HK-2 (cell line): ENCODE measurements at regions not wholly inside any gene's neighbourhood (a gene's known extent, or its start where the extent isn't known, plus 50 kb on each side); places are given as distances from the start of the nearest gene placed in this dataset.

ENCODE experiments used
- DNase-seq: peaks from one replicate; pipeline ENCODE4 v3.0.0-alpha.2; 2018; ENCODE audit not compliant: unreplicated experiment

GRCh38 chr7:1321411-1322239 is 89.0 kb downstream of the UNCX start:
- no peak for DNase-seq

- DNase-seq, result no peak
Observed at GRCh38 chr7:1322240-1323110, 89.8 kb downstream of the UNCX start.

GRCh38 chr7:1323178-1324027 is 90.7 kb downstream of the UNCX start:
- no peak for DNase-seq

- DNase-seq, result no peak
Observed at GRCh38 chr7:1324028-1324900, 91.6 kb downstream of the UNCX start.

GRCh38 chr7:1325246-1325645 is 92.6 kb downstream of the UNCX start:
- DNase-seq, result no peak

- no peak for DNase-seq
Observed at GRCh38 chr7:1325646-1326510, 93.2 kb downstream of the UNCX start.

GRCh38 chr7:1326511-1326785 is 93.8 kb downstream of the UNCX start:
- no peak for DNase-seq

- DNase-seq, result no peak
Observed at GRCh38 chr7:1329261-1329660, 96.6 kb downstream of the UNCX start.

- no peak for DNase-seq
Observed at GRCh38 chr7:1329966-1330800, 97.5 kb downstream of the UNCX start.

- DNase-seq, result no peak
Observed at GRCh38 chr7:1330801-1331425, 98.2 kb downstream of the UNCX start.

- no peak for DNase-seq
Observed at GRCh38 chr7:1331561-1332467, 99.1 kb downstream of the UNCX start.

GRCh38 chr7:1336509-1336908 is 103.8 kb downstream of the UNCX start:
- no peak for DNase-seq

GRCh38 chr7:1339611-1340010 is 106.9 kb downstream of the UNCX start:
- no peak for DNase-seq

GRCh38 chr7:1340031-1340430 is 107.4 kb downstream of the UNCX start:
- no peak for DNase-seq

GRCh38 chr7:1340461-1341360 is 108.0 kb downstream of the UNCX start:
- DNase-seq, result no peak

- no peak for DNase-seq
Observed at GRCh38 chr7:1341361-1342089, 108.9 kb downstream of the UNCX start.
